ENCODE measurements at regions not wholly inside any gene's neighbourhood (a gene's known extent, or its start where the extent isn't known, plus 50 kb on each side); places are given as distances from the start of the nearest gene placed in this dataset.
"Not testable (repeated sequence)": the region's sequence is repeated elsewhere in the genome, so short reads cannot be mapped to it uniquely, and the experiment has no call there.

DNA sequence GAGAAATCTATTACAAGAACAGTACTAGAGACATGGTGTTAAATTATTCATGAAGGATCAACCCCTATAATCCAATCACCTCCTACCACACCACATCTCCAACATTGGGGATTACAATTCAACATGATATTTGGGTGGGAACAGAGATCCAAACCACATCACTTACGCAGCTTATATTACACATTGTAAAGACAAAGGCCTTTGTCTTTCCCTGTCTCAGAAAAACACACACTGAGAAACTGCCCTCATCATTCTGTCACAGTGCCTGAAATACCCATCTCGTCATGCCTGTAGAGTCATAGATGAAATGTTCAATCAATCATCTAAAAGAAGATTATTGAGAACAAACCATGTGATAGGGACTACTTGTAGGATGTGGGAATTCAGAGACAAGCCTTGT is 558.8 kb upstream of the GRIA3 start:
- TF ChIP-seq, protein P1, sequence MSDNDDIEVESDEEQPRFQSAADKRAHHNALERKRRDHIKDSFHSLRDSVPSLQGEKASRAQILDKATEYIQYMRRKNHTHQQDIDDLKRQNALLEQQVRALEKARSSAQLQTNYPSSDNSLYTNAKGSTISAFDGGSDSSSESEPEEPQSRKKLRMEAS (IDR thresholded peaks at IDR 0.05; ENCODE audit: low read depth, low read length): no peak
- TF ChIP-seq, protein P2, sequence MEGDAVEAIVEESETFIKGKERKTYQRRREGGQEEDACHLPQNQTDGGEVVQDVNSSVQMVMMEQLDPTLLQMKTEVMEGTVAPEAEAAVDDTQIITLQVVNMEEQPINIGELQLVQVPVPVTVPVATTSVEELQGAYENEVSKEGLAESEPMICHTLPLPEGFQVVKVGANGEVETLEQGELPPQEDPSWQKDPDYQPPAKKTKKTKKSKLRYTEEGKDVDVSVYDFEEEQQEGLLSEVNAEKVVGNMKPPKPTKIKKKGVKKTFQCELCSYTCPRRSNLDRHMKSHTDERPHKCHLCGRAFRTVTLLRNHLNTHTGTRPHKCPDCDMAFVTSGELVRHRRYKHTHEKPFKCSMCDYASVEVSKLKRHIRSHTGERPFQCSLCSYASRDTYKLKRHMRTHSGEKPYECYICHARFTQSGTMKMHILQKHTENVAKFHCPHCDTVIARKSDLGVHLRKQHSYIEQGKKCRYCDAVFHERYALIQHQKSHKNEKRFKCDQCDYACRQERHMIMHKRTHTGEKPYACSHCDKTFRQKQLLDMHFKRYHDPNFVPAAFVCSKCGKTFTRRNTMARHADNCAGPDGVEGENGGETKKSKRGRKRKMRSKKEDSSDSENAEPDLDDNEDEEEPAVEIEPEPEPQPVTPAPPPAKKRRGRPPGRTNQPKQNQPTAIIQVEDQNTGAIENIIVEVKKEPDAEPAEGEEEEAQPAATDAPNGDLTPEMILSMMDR (IDR thresholded peaks at IDR 0.05; ENCODE audit: low read depth, low read length): no peak
- TF ChIP-seq POLR2A (IDR thresholded peaks at IDR 0.05; ENCODE audit: extremely low read depth, insufficient read length) (no peak), MYC (IDR thresholded peaks at IDR 0.05; ENCODE audit: low read depth, low read length) (no peak)
- DNase-seq (ENCODE audit: low read depth): no peak
- H3K4me3 ChIP-seq (ENCODE audit: low read depth, low read length): no peak overlapping the region

DNA sequence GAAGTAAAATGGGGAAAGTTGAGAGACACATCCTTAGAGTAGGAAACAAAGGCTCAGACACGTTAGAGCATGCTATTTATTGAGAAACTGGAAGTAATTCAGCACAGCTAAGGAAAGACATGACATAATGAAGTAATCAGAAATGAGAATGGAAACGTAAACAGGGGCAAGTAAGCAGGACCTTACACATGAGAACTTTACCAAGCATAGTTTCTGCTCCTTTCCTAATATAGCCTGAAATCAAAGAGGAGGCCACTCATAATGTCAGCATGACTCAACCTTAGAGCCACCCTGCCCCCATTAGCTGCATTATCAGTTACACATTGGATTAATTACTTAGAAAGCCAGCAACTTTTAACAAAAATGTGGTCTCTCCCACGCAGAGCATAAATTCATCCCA is 558.3 kb upstream of the GRIA3 start:
- TF ChIP-seq POLR2A (IDR thresholded peaks at IDR 0.05; ENCODE audit: extremely low read depth, insufficient read length) (no peak), MYC (IDR thresholded peaks at IDR 0.05; ENCODE audit: low read depth, low read length) (no peak)
- TF ChIP-seq, protein P1 (IDR thresholded peaks at IDR 0.05; ENCODE audit: low read depth, low read length): no peak
- TF ChIP-seq, protein P2 (IDR thresholded peaks at IDR 0.05; ENCODE audit: low read depth, low read length): no peak
- no peak overlapping the region for H3K4me3 ChIP-seq (ENCODE audit: low read depth, low read length)
- no peak for DNase-seq (ENCODE audit: low read depth)

DNA sequence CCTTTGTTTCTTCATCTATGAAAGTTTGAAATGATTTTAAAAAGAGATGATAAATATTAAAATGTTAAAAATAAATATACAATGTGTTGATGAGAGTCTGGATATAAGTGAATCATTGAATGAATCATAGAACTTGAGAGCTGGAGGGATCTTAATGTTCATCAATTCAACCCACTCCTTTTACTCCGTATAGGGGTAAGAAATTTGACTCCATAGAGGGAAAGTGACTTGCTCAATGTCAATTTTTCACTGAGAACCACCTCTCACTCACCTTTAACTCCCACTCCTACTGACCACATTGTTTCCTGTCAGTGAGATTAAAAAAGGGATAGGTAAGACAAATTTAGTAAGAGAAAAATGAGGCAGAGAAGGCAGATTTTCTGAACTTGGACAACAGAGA is 557.2 kb upstream of the GRIA3 start:
- TF ChIP-seq MYC (IDR thresholded peaks at IDR 0.05; ENCODE audit: low read depth, low read length): no peak
- TF ChIP-seq, protein P1 (IDR thresholded peaks at IDR 0.05; ENCODE audit: low read depth, low read length): no peak
- no peak for TF ChIP-seq POLR2A (IDR thresholded peaks at IDR 0.05; ENCODE audit: extremely low read depth, insufficient read length)
- TF ChIP-seq, protein P2 (IDR thresholded peaks at IDR 0.05; ENCODE audit: low read depth, low read length): no peak
- no peak for DNase-seq (ENCODE audit: low read depth)
- H3K4me3 ChIP-seq (ENCODE audit: low read depth, low read length): no peak overlapping the region

DNA sequence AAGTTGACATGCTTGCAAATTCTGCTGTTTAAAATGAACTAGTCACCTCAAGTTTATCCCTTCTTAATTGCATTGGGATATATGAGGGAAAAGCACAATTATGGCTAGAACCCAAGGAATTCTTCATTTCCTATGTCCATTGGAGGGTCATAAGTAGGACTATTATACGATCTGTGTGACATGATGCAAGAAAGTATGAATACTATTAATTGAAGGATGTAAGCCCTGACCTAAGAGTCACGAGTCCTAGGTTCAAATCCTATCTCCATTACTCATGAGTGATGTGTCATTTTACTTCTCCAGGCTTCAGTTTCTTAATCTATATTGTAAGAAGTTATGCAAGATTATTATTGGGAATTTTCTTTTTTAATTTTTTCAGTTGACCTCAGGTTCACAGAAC is 542.9 kb upstream of the GRIA3 start:
- DNase-seq (ENCODE audit: low read depth): no peak
- TF ChIP-seq, protein P1 (IDR thresholded peaks at IDR 0.05; ENCODE audit: low read depth, low read length): no peak
- TF ChIP-seq POLR2A (IDR thresholded peaks at IDR 0.05; ENCODE audit: extremely low read depth, insufficient read length) (no peak), MYC (IDR thresholded peaks at IDR 0.05; ENCODE audit: low read depth, low read length) (no peak)
- TF ChIP-seq, protein P2 (IDR thresholded peaks at IDR 0.05; ENCODE audit: low read depth, low read length): no peak
- no peak overlapping the region for H3K4me3 ChIP-seq (ENCODE audit: low read depth, low read length)

DNA sequence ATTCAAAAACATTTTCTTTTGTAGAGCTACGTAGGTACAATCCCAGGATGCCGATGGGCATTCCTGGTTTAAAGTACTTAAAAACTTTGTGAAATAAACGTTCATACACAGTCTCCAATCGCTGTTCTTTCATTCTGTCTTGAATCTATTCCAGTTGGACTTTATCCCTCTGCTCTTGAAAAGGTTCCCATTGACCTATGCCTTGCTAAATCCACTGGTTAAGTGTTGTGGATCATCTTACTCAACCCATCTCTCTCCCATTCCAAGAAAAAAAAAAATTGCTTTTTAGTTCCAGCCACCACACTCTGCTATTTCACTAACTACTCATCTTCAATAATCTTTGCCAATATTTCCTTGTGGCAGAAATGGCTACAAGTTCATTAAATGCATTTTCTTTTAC is 542.3 kb upstream of the GRIA3 start:
- DNase-seq (ENCODE audit: low read depth): no peak
- TF ChIP-seq, protein P1 (IDR thresholded peaks at IDR 0.05; ENCODE audit: low read depth, low read length): no peak
- TF ChIP-seq, protein P2 (IDR thresholded peaks at IDR 0.05; ENCODE audit: low read depth, low read length): no peak
- no peak for TF ChIP-seq MYC (IDR thresholded peaks at IDR 0.05; ENCODE audit: low read depth, low read length)
- TF ChIP-seq POLR2A (IDR thresholded peaks at IDR 0.05; ENCODE audit: extremely low read depth, insufficient read length): no peak

DNA sequence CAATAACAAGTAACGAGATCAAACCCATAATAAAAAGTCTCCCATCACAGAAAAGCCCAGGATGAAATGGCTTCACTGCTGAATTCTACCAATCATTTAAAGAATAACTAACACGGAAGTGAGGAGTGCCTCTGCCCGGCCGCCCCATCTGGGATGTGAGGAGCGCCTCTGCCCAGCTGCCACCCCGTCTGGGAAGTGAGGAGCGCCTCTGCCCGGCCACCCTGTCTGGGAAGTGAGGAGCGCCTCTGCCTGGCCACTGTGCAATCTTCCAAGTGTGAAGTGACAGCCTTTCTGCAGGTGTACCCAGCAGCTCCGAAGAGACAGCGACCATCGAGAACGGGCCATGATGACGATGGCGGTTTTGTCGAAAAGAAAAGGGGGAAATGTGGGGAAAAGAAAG is 528.8 kb upstream of the GRIA3 start:
- H3K4me3 ChIP-seq (ENCODE audit: low read depth, low read length); DNase-seq (ENCODE audit: low read depth): not testable (repeated sequence)

More for the DNA sequence above, 542.3 kb upstream of the GRIA3 start:
- H3K4me3 ChIP-seq (ENCODE audit: low read depth, low read length): no peak overlapping the region

Data from NB4 (cell line).